Medulla oblongata (tissue), 1 donor: ENCODE measurements at regions not wholly inside any gene's neighbourhood (a gene's known extent, or its start where the extent isn't known, plus 50 kb on each side); places are given as distances from the start of the nearest gene placed in this dataset.

Experiments used
- DNase-seq: peaks from one replicate; pipeline ENCODE4 v3.0.0-alpha.2; 2015; ENCODE audit errors: extremely low spot score

- no peak for DNase-seq
Measured at GRCh38 chr5:2266641-2267240, 384.0 kb upstream of the IRX4 start.

- no peak for DNase-seq
Measured at GRCh38 chr5:2265341-2265740, 382.6 kb upstream of the IRX4 start.

- DNase-seq = no peak
Measured at GRCh38 chr5:2263763-2264162, 381.0 kb upstream of the IRX4 start.

GRCh38 chr5:2262620-2263019 lies 379.9 kb upstream of the IRX4 start:
- no peak for DNase-seq

GRCh38 chr5:2261004-2261703 lies 378.4 kb upstream of the IRX4 start:
- no peak for DNase-seq

GRCh38 chr5:2260211-2261003 lies 377.7 kb upstream of the IRX4 start:
- DNase-seq = no peak

GRCh38 chr5:2259494-2260107 lies 376.9 kb upstream of the IRX4 start:
- no peak for DNase-seq

- no peak for DNase-seq
Measured at GRCh38 chr5:2258861-2259260, 376.1 kb upstream of the IRX4 start.

GRCh38 chr5:2257326-2258244 lies 374.9 kb upstream of the IRX4 start:
- DNase-seq = no peak

GRCh38 chr5:2256691-2257280 lies 374.1 kb upstream of the IRX4 start:
- DNase-seq = no peak

- no peak for DNase-seq
Measured at GRCh38 chr5:2255915-2256690, 373.4 kb upstream of the IRX4 start.

GRCh38 chr5:2254880-2255750 lies 372.4 kb upstream of the IRX4 start:
- no peak for DNase-seq

- no peak for DNase-seq
Measured at GRCh38 chr5:2254406-2254805, 371.7 kb upstream of the IRX4 start.

GRCh38 chr5:2253040-2253975 lies 370.6 kb upstream of the IRX4 start:
- no peak for DNase-seq

GRCh38 chr5:2251751-2252150 lies 369.0 kb upstream of the IRX4 start:
- DNase-seq = no peak

GRCh38 chr5:2251298-2251697 lies 368.6 kb upstream of the IRX4 start:
- no peak for DNase-seq

- DNase-seq = no peak
Measured at GRCh38 chr5:2250365-2250950, 367.7 kb upstream of the IRX4 start.

- no peak for DNase-seq
Measured at GRCh38 chr5:2249442-2249841, 366.7 kb upstream of the IRX4 start.
